ENCODE measurements at regions not wholly inside any gene's neighbourhood (a gene's known extent, or its start where the extent isn't known, plus 50 kb on each side); places are given as distances from the start of the nearest gene placed in this dataset.

DNA sequence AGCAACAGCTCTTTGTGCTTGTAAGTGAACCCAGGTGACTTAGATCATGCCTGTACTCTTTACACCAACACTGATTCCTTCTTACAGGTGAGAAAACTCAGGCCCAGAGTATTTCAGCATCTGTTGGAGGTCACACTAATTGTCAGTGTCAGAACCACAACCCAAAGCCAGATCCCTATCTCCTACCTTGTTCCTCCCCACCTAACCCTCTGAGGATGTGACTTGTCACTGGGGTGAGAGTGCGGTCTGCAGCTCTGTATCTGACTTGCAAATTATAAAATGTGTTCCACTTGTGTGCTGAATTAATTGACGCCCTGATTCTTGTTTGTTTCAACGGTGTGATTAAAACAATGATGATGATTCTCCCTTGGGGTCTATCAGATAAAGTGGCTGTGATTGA, 232.5 kb upstream of the KCNG1 start:
- H3K36me3 ChIP-seq (ENCODE audit: control insufficient read depth, insufficient read depth, low read length) = no peaks in the 10 kb centered on the region
- TF ChIP-seq EZH2 (IDR thresholded peaks at IDR 0.05; ENCODE audit: low read length, missing control alignments) = no peak
- TF ChIP-seq, protein P1, sequence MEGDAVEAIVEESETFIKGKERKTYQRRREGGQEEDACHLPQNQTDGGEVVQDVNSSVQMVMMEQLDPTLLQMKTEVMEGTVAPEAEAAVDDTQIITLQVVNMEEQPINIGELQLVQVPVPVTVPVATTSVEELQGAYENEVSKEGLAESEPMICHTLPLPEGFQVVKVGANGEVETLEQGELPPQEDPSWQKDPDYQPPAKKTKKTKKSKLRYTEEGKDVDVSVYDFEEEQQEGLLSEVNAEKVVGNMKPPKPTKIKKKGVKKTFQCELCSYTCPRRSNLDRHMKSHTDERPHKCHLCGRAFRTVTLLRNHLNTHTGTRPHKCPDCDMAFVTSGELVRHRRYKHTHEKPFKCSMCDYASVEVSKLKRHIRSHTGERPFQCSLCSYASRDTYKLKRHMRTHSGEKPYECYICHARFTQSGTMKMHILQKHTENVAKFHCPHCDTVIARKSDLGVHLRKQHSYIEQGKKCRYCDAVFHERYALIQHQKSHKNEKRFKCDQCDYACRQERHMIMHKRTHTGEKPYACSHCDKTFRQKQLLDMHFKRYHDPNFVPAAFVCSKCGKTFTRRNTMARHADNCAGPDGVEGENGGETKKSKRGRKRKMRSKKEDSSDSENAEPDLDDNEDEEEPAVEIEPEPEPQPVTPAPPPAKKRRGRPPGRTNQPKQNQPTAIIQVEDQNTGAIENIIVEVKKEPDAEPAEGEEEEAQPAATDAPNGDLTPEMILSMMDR (conservative IDR thresholded peaks at IDR 0.05 in 1 of 2, IDR thresholded peaks at IDR 0.05 in 1 of 2; ENCODE audit: low read depth in 1 of 2, low read length in 2 of 2) = no peak
- H3K9ac ChIP-seq (ENCODE audit: insufficient read depth, low read length) = no peak overlapping the region
- no peaks in the 10 kb centered on the region for H3K9me3 ChIP-seq (ENCODE audit: control insufficient read depth, insufficient read depth, low read depth, low read length)
- no peak for DNase-seq (ENCODE audit: low read depth in 2 of 2)
- H2AFZ ChIP-seq (ENCODE audit: low read length) = no peak overlapping the region
- H4K20me1 ChIP-seq (ENCODE audit: control insufficient read depth, extremely low read depth, insufficient read depth, low read length) = no peaks in the 10 kb centered on the region
- H3K79me2 ChIP-seq (ENCODE audit: control insufficient read depth, insufficient read depth, low read length) = no peaks in the 10 kb centered on the region
- peaks cover 14% of the 10 kb centered on the region for H3K27me3 ChIP-seq (ENCODE audit: control insufficient read depth, insufficient read depth, low read length)
- H3K4me2 ChIP-seq (ENCODE audit: extremely low read depth, insufficient read depth, low read length) = no peak overlapping the region
- H3K27ac ChIP-seq (ENCODE audit: insufficient read depth, low read length) = no peak overlapping the region
- no peaks in the 10 kb centered on the region for H3K4me1 ChIP-seq (ENCODE audit: control insufficient read depth, extremely low read depth, insufficient read depth, low read length)
- no peak overlapping the region for H3K4me3 ChIP-seq (replicated peaks in 1 of 4; ENCODE audit: control extremely low read depth in 1 of 4, insufficient read depth in 1 of 4, low read depth in 3 of 4, low read length in 4 of 4)

DNA sequence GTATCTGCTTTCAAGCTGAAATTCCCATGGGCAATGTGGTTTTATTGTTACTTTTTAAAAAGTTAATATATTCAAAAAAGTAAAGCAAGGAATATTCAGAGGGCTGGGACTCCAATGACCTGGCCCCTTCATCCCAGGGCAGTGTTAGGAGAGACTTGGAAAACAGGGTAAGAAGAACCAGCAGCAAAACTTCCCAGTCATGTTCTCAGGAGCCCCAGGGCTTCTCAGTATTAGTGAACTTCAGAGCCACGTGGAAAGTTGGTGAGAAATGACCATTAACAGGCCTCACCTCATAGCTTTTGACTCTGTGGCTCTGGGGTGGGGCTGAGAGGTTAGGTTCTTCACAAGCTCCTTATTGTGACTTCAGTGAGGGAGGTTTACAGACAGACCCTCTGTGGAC, 230.4 kb upstream of the KCNG1 start:
- Histone ChIP-seq H4K20me1 (ENCODE audit: control insufficient read depth, extremely low read depth, insufficient read depth, low read length) (no peaks in the 10 kb centered on the region), H2AFZ (ENCODE audit: low read length) (no peak overlapping the region), H3K4me1 (ENCODE audit: control insufficient read depth, extremely low read depth, insufficient read depth, low read length) (no peaks in the 10 kb centered on the region), H3K36me3 (ENCODE audit: control insufficient read depth, insufficient read depth, low read length) (no peaks in the 10 kb centered on the region), H3K79me2 (ENCODE audit: control insufficient read depth, insufficient read depth, low read length) (no peaks in the 10 kb centered on the region), H3K9ac (ENCODE audit: insufficient read depth, low read length) (no peak overlapping the region), H3K4me3 (replicated peaks in 1 of 4; ENCODE audit: control extremely low read depth in 1 of 4, insufficient read depth in 1 of 4, low read depth in 3 of 4, low read length in 4 of 4) (no peak overlapping the region), H3K27me3 (ENCODE audit: control insufficient read depth, insufficient read depth, low read length) (peaks cover 9% of the 10 kb centered on the region), H3K4me2 (ENCODE audit: extremely low read depth, insufficient read depth, low read length) (no peak overlapping the region), H3K27ac (ENCODE audit: insufficient read depth, low read length) (no peak overlapping the region), H3K9me3 (ENCODE audit: control insufficient read depth, insufficient read depth, low read depth, low read length) (no peaks in the 10 kb centered on the region)
- no peak for TF ChIP-seq EZH2 (IDR thresholded peaks at IDR 0.05; ENCODE audit: low read length, missing control alignments)
- TF ChIP-seq, protein P1 (conservative IDR thresholded peaks at IDR 0.05 in 1 of 2, IDR thresholded peaks at IDR 0.05 in 1 of 2; ENCODE audit: low read depth in 1 of 2, low read length in 2 of 2) = no peak
- DNase-seq (ENCODE audit: low read depth in 2 of 2) = no peak

DNA sequence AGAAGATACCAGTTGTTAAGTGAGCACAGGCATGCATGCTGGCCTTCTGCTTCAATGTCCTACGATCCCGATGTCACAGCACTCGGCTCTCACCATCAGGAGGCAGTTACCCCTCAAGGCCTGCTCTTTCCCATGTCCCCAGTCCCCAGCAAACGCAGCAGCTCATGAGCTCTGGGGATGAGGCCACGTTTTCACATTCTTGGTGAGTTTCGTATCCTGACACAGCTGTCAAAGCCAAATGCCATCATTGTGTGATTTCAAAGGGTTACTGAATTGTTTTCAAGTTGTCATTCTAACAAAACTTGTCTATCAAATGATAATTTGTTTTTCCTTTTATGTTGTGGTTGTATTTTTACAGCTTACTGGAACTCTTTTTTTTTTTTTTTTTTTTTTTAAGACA, 226.9 kb upstream of the KCNG1 start:
- no peaks in the 10 kb centered on the region for H4K20me1 ChIP-seq (ENCODE audit: control insufficient read depth, extremely low read depth, insufficient read depth, low read length)
- peaks cover 11% of the 10 kb centered on the region for H3K27me3 ChIP-seq (ENCODE audit: control insufficient read depth, insufficient read depth, low read length)
- H3K9me3 ChIP-seq (ENCODE audit: control insufficient read depth, insufficient read depth, low read depth, low read length) = no peaks in the 10 kb centered on the region
- no peaks in the 10 kb centered on the region for H3K4me1 ChIP-seq (ENCODE audit: control insufficient read depth, extremely low read depth, insufficient read depth, low read length)
- no peak overlapping the region for H3K27ac ChIP-seq (ENCODE audit: insufficient read depth, low read length)
- no peak for DNase-seq (ENCODE audit: low read depth in 2 of 2)
- H3K4me3 ChIP-seq (replicated peaks in 1 of 4; ENCODE audit: control extremely low read depth in 1 of 4, insufficient read depth in 1 of 4, low read depth in 3 of 4, low read length in 4 of 4) = no peak overlapping the region
- no peak overlapping the region for H3K9ac ChIP-seq (ENCODE audit: insufficient read depth, low read length)
- no peaks in the 10 kb centered on the region for H3K36me3 ChIP-seq (ENCODE audit: control insufficient read depth, insufficient read depth, low read length)
- no peak for TF ChIP-seq EZH2 (IDR thresholded peaks at IDR 0.05; ENCODE audit: low read length, missing control alignments)
- TF ChIP-seq, protein P1 (conservative IDR thresholded peaks at IDR 0.05 in 1 of 2, IDR thresholded peaks at IDR 0.05 in 1 of 2; ENCODE audit: low read depth in 1 of 2, low read length in 2 of 2) = no peak
- H3K79me2 ChIP-seq (ENCODE audit: control insufficient read depth, insufficient read depth, low read length) = no peaks in the 10 kb centered on the region
- H3K4me2 ChIP-seq (ENCODE audit: extremely low read depth, insufficient read depth, low read length) = no peak overlapping the region
- H2AFZ ChIP-seq (ENCODE audit: low read length) = no peak overlapping the region

Data from fibroblast of lung (primary cell).